GM19035 (cell line): ENCODE measurements at regions not wholly inside any gene's neighbourhood (a gene's known extent, or its start where the extent isn't known, plus 50 kb on each side); places are given as distances from the start of the nearest gene placed in this dataset.

ENCODE experiments used
- ATAC-seq: cut with Tn5 transposase; IDR thresholded peaks from one replicate; pipeline ENCODE4 v1.9.1; 2021; ENCODE audit not compliant: unreplicated experiment

DNA sequence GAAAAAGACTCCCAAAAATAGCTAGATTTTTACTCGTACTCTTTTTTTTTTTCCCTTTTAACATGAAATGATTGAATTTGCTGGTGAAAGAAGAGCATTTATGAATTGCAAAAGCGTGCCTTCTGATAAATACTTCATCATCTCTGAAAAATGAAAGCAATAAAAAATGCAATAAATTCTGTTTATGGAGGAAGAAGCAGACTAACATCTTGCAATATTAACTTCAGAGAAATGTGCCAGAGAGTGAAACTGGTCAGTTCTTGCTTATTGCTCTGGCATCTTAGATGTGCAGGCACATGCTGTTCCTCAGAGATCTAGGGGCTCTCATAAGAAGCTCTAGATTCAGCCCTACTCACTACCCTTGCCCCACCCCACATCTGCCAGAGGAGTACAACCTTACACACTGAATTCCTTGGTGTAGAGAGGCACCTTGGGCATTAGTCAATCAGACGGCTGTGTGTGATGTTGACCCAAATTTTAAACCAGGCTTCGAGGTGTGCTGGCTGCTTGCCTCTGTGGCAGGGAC is 891.1 kb upstream of the GHITM start:
- no peak for ATAC-seq

- no peak for ATAC-seq
Measured at GRCh38 chr10:83250396-83250795, 888.9 kb upstream of the GHITM start.

- ATAC-seq, result no peak
Measured at GRCh38 chr10:83252169-83252568, 887.1 kb upstream of the GHITM start.

- no peak for ATAC-seq
Measured at GRCh38 chr10:83252596-83252995, 886.7 kb upstream of the GHITM start.

GRCh38 chr10:83253011-83253671 is 886.2 kb upstream of the GHITM start:
- ATAC-seq, result no peak

GRCh38 chr10:83254698-83255097 is 884.6 kb upstream of the GHITM start:
- no peak for ATAC-seq

DNA sequence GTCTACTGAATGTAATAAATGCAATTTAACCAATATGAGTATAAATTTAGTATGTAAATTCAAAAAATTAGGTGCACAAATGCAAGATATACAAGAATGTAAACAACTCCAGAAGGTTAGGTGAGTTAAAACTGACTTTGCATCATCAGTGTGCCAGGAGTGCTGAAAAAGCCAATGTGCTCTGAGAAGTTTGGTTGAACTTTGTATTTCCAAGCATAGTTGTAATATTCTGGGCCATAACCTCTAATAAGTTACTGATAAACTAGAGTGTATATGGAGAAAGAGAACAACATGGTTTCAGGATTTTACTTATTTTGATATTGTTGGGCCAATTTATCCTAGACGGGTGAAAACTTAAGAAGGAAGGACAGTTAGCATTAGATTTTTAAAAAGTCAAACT is 876.9 kb upstream of the GHITM start:
- no peak for ATAC-seq

GRCh38 chr10:83272666-83273434 is 866.5 kb upstream of the GHITM start:
- ATAC-seq, result no peak

GRCh38 chr10:83274088-83274487 is 865.2 kb upstream of the GHITM start:
- no peak for ATAC-seq

DNA sequence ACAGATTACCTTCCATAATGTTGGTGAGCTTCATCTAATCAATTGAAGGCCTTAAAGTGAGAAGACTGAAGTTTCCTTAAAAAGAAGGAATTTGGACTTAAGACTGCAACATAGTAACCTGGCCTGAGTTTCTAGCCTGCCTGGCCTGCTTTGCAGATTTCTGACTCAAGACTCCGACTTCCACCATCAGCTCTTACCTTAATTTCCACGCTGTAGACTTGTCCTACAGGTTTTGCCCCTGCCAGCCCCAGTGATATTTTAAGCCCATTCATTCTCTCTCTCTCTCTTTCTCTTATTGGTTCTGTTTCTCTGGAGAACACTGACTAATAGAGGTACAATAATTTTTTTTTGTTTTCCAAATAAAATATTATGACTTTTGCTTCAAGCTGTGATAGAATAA is 862.3 kb upstream of the GHITM start:
- no peak for ATAC-seq

DNA sequence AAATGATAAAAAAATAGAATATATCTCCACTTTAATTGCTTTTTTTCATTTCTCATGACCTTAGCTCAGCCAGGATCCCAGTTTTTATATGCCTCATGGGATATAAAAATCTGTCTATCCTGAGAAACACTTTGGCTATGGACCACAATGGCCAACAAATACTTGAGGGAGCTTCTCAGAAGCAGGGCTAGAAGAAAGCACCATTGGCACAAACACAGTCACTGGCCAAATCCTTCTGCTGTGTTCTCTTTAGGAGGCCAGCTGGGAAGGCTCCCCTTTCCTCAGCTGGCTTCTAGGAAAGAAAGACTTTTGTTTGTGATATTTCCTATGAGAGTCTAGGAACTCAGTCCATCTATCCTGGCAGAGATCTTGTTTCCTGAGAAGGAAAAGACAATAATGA is 856.2 kb upstream of the GHITM start:
- no peak for ATAC-seq

- no peak for ATAC-seq
Measured at GRCh38 chr10:83287374-83287773, 851.9 kb upstream of the GHITM start.

DNA sequence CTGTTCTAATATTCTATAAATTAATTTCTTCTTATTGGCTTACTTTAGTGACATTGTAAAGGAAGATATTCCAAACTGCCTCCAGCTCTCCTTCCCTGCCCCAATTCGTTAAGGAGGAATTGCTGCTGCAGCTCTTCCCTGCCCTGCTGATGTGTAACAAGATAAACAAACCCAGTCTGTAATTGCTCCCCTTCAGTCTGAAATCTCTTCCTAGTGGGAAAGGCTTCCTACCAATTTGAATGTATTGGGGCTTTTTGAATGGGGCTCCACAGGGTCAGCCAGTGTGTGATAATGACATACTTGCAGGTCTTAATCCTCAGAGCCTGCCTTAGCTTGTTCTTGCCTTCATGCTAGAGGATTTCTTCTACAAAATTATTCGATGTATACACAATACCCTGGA is 849.9 kb upstream of the GHITM start:
- ATAC-seq, result no peak

DNA sequence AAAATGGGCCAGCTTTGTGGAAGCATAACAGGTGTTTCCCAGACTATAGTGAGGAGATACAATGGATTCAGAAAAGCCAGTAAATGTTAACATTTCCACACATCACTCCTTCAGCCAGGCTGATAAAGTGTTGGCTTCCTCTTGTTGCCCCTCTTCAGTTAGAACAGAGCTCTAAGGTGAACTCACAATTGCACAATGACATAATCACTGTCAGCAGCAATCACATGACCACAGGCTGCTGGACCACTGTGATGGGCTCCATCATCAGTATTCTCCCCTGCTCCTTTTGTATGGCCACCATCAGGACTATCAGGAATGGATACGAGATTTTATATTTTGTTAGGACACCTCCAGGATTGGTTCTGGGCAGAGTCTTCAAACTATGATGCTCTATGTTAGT is 849.4 kb upstream of the GHITM start:
- no peak for ATAC-seq

- ATAC-seq, result no peak
Measured at GRCh38 chr10:83301732-83302131, 837.6 kb upstream of the GHITM start.

GRCh38 chr10:83302623-83303022 is 836.7 kb upstream of the GHITM start:
- ATAC-seq, result no peak

DNA sequence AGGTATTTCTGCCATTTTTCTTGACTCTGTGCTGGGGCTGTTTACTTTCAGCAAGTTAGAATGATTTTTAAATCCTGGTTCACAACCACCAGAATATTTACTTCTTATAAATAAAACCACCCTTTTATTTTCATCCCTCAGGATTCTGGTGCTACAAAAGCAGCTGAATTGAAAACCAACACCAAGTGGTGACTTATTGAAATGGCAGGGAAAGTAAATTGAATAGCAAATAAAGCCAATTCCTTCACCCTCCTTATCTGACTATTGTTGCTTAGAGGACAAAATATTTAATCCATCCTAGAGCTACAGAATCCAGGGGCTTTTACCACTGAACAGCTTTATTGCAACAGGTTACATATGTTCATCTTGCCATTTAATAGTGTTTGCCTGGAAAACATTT is 828.6 kb upstream of the GHITM start:
- no peak for ATAC-seq

- ATAC-seq, result no peak
Measured at GRCh38 chr10:83312570-83312969, 826.7 kb upstream of the GHITM start.

DNA sequence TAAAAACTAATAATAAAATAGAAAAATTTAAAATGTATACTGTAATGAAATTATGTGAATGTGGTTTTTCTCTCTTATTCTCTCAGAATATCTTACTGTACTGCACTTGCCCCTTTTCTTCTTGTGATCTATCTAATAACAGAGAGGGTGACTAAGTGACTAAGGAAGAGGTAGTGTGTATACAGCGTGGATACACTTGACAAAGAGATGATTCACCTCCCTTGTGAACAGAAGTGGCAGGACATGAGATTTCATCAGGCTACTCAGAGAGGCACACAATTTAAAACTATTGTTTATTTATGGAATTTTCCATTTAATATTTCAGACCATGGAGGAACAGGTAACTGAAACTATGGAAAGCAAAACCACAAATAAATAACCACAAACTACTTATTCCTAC is 806.6 kb upstream of the GHITM start:
- ATAC-seq, result no peak

- no peak for ATAC-seq
Measured at GRCh38 chr10:83333566-83333965, 805.7 kb upstream of the GHITM start.

- ATAC-seq, result no peak
Measured at GRCh38 chr10:83343676-83344075, 795.6 kb upstream of the GHITM start.

DNA sequence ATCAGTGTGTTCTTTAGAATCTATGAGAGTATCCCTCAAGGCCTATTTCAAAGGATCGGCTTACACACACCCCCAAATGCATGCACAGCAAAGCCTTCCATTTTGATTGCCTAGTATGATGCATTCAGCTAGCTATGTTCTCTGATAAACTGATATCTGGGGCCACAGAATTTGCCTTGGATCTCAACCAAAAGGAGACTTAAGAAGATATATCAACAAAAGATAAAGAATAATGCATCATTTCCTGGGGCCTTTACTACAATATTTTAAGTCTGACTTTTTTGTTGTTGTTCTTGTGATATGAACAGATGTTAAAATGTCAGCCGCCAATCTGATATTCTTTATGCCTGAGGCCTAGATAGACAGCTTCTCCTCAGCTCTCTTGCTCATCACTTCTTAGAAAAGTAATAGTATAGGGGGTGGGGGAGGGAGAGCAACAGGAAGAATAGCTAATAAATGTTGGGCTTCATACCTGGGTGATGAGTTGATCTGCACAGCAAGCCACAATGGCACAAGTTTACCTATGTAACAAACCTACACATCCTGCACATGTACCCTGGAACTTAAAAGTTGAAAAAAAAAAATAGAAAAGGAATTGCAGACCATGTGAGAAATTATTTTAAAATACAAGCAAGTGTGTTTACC is 792.9 kb upstream of the GHITM start:
- no peak for ATAC-seq
